Activated naive CD4-positive, alpha-beta T cell treated with anti-CD3 and anti-CD28 coated beads for 36 hours (primary cell): ENCODE measurements at regions not wholly inside any gene's neighbourhood (a gene's known extent, or its start where the extent isn't known, plus 50 kb on each side); places are given as distances from the start of the nearest gene placed in this dataset.

ENCODE experiments used
- CTCF ChIA-PET: fragments of 350-600 bp; sonication (Branson Sonifier 250); formaldehyde crosslinking; loops from one replicate; lab custom pipeline; 2021; ENCODE audit warnings: antibody characterized with exemption; lab: Charles Lee
- DNase-seq: peaks from one replicate; pipeline ENCODE4 v3.0.0-alpha.2; 2020
- H3K27ac Mint-ChIP-seq: one replicate; pipeline ENCODE4 v1.8.0; 2021; ENCODE audit warnings: mild to moderate bottlenecking, mixed read lengths
- H3K27me3 Mint-ChIP-seq: one replicate; pipeline ENCODE4 v1.8.0; 2021; ENCODE audit warnings: low read depth, mixed read lengths
- H3K36me3 Mint-ChIP-seq: one replicate; pipeline ENCODE4 v1.8.0; 2021; ENCODE audit warnings: low read depth, mixed read lengths
- H3K4me1 Mint-ChIP-seq: one replicate; pipeline ENCODE4 v1.8.0; 2021; ENCODE audit warnings: low read depth, mixed read lengths
- H3K4me3 Mint-ChIP-seq: one replicate; pipeline ENCODE4 v1.8.0; 2021; ENCODE audit warnings: mild to moderate bottlenecking, moderate library complexity, mixed read lengths
- H3K9me3 Mint-ChIP-seq: one replicate; pipeline ENCODE4 v1.8.0; 2021; ENCODE audit warnings: mixed read lengths
- intact Hi-C: fragments of 100-400 bp; cut with micrococcal nuclease; formaldehyde crosslinking; loops from one replicate; pipeline ENCODE4 v1.15.1; 2023

- no peak overlapping the region for H3K4me3 Mint-ChIP-seq
- intact Hi-C loops = no loop called here
- H3K36me3 Mint-ChIP-seq = no peaks in the 10 kb centered on the region
- no peak for DNase-seq
- H3K9me3 Mint-ChIP-seq = no peaks in the 10 kb centered on the region
- no peak overlapping the region for H3K27ac Mint-ChIP-seq
- CTCF ChIA-PET = no interaction called here
- H3K4me1 Mint-ChIP-seq = no peaks in the 10 kb centered on the region
- H3K27me3 Mint-ChIP-seq = peaks cover 16% of the 10 kb centered on the region
These were observed 243.2 kb upstream of the TSHZ3 start for GRCh38 chr19:31592456-31592855.

- intact Hi-C loops = no loop called here
- H3K36me3 Mint-ChIP-seq = no peaks in the 10 kb centered on the region
- H3K4me1 Mint-ChIP-seq = no peaks in the 10 kb centered on the region
- no peak for DNase-seq
- no peak overlapping the region for H3K4me3 Mint-ChIP-seq
- H3K27ac Mint-ChIP-seq = no peak overlapping the region
- no peaks in the 10 kb centered on the region for H3K9me3 Mint-ChIP-seq
- CTCF ChIA-PET = no interaction called here
- peaks cover 13% of the 10 kb centered on the region for H3K27me3 Mint-ChIP-seq
These were observed 245.5 kb upstream of the TSHZ3 start for GRCh38 chr19:31594701-31595100.

- Mint-ChIP-seq H3K4me3 (no peak overlapping the region), H3K36me3 (no peaks in the 10 kb centered on the region), H3K27ac (no peak overlapping the region), H3K27me3 (peaks cover 6% of the 10 kb centered on the region), H3K4me1 (no peaks in the 10 kb centered on the region), H3K9me3 (no peaks in the 10 kb centered on the region)
- CTCF ChIA-PET = no interaction called here
- intact Hi-C loops = no loop called here
- DNase-seq = no peak
These were observed 246.3 kb upstream of the TSHZ3 start for GRCh38 chr19:31595521-31595920.

- Mint-ChIP-seq H3K4me3 (no peak overlapping the region), H3K36me3 (no peaks in the 10 kb centered on the region)
These were observed 247.5 kb upstream of the TSHZ3 start for GRCh38 chr19:31596751-31597150.

GRCh38 chr19:31597616-31598015 lies 248.4 kb upstream of the TSHZ3 start:
- DNase-seq = no peak
- CTCF ChIA-PET = no interaction called here
- no peaks in the 10 kb centered on the region for H3K4me1 Mint-ChIP-seq
- no peak overlapping the region for H3K4me3 Mint-ChIP-seq
- intact Hi-C loops = no loop called here
- no peaks in the 10 kb centered on the region for H3K36me3 Mint-ChIP-seq
- H3K9me3 Mint-ChIP-seq = no peaks in the 10 kb centered on the region
- peaks cover 4% of the 10 kb centered on the region for H3K27me3 Mint-ChIP-seq
- no peak overlapping the region for H3K27ac Mint-ChIP-seq

More at GRCh38 chr19:31596751-31597150, 247.5 kb upstream of the TSHZ3 start:
- CTCF ChIA-PET = no interaction called here
- no peak for DNase-seq
- intact Hi-C loops = no loop called here
- H3K4me1 Mint-ChIP-seq = no peaks in the 10 kb centered on the region
- H3K9me3 Mint-ChIP-seq = no peaks in the 10 kb centered on the region
- peaks cover 5% of the 10 kb centered on the region for H3K27me3 Mint-ChIP-seq
- no peak overlapping the region for H3K27ac Mint-ChIP-seq

- H3K27ac Mint-ChIP-seq = no peak overlapping the region
- no peaks in the 10 kb centered on the region for H3K9me3 Mint-ChIP-seq
- H3K4me1 Mint-ChIP-seq = no peaks in the 10 kb centered on the region
- H3K36me3 Mint-ChIP-seq = no peaks in the 10 kb centered on the region
- H3K4me3 Mint-ChIP-seq = no peak overlapping the region
- intact Hi-C loops = no loop called here
- CTCF ChIA-PET = interaction anchor here (0.6 kb wide), 1 partner anchor 108 kb away, joined by 5 read pairs; no protein-coding TSS in a partner anchor
- DNase-seq = no peak
- no peaks in the 10 kb centered on the region for H3K27me3 Mint-ChIP-seq
These were observed 249.5 kb upstream of the TSHZ3 start for GRCh38 chr19:31598730-31599238.

- no peak overlapping the region for H3K4me3 Mint-ChIP-seq
- H3K4me1 Mint-ChIP-seq = no peaks in the 10 kb centered on the region
- intact Hi-C loops = no loop called here
- CTCF ChIA-PET = no interaction called here
- no peaks in the 10 kb centered on the region for H3K36me3 Mint-ChIP-seq
- no peak for DNase-seq
- H3K27me3 Mint-ChIP-seq = no peaks in the 10 kb centered on the region
- H3K27ac Mint-ChIP-seq = no peak overlapping the region
- H3K9me3 Mint-ChIP-seq = no peaks in the 10 kb centered on the region
These were observed 251.6 kb upstream of the TSHZ3 start for GRCh38 chr19:31600731-31601295.

GRCh38 chr19:31601855-31602254 lies 252.6 kb upstream of the TSHZ3 start:
- Mint-ChIP-seq H3K27ac (no peak overlapping the region), H3K9me3 (no peaks in the 10 kb centered on the region), H3K4me1 (no peaks in the 10 kb centered on the region), H3K27me3 (no peaks in the 10 kb centered on the region), H3K36me3 (no peaks in the 10 kb centered on the region), H3K4me3 (no peak overlapping the region)
- no peak for DNase-seq
- CTCF ChIA-PET = no interaction called here
- intact Hi-C loops = no loop called here

- H3K4me1 Mint-ChIP-seq = no peaks in the 10 kb centered on the region
- H3K27ac Mint-ChIP-seq = no peak overlapping the region
- H3K9me3 Mint-ChIP-seq = no peaks in the 10 kb centered on the region
- CTCF ChIA-PET = no interaction called here
- no peak overlapping the region for H3K4me3 Mint-ChIP-seq
- intact Hi-C loops = no loop called here
- no peaks in the 10 kb centered on the region for H3K36me3 Mint-ChIP-seq
- DNase-seq = no peak
- no peaks in the 10 kb centered on the region for H3K27me3 Mint-ChIP-seq
These were observed 253.3 kb upstream of the TSHZ3 start for GRCh38 chr19:31602548-31602947.

GRCh38 chr19:31604493-31605040 lies 255.3 kb upstream of the TSHZ3 start:
- CTCF ChIA-PET = no interaction called here
- no peaks in the 10 kb centered on the region for H3K4me1 Mint-ChIP-seq
- no peaks in the 10 kb centered on the region for H3K36me3 Mint-ChIP-seq
- no peaks in the 10 kb centered on the region for H3K9me3 Mint-ChIP-seq
- no peak overlapping the region for H3K4me3 Mint-ChIP-seq
- no peak for DNase-seq
- H3K27me3 Mint-ChIP-seq = peaks cover 2% of the 10 kb centered on the region
- H3K27ac Mint-ChIP-seq = no peak overlapping the region
- intact Hi-C loops = no loop called here

GRCh38 chr19:31610018-31610417 lies 260.8 kb upstream of the TSHZ3 start:
- CTCF ChIA-PET = no interaction called here
- Mint-ChIP-seq H3K27ac (no peak overlapping the region), H3K4me3 (no peak overlapping the region), H3K9me3 (no peaks in the 10 kb centered on the region), H3K4me1 (no peaks in the 10 kb centered on the region), H3K27me3 (peaks cover 6% of the 10 kb centered on the region), H3K36me3 (no peaks in the 10 kb centered on the region)
- intact Hi-C loops = no loop called here
- DNase-seq = no peak

GRCh38 chr19:31611046-31611877 lies 262.0 kb upstream of the TSHZ3 start:
- Mint-ChIP-seq H3K4me3 (no peak overlapping the region), H3K27me3 (peaks cover 6% of the 10 kb centered on the region), H3K36me3 (no peaks in the 10 kb centered on the region), H3K9me3 (no peaks in the 10 kb centered on the region), H3K4me1 (no peaks in the 10 kb centered on the region), H3K27ac (no peak overlapping the region)
- CTCF ChIA-PET = no interaction called here
- intact Hi-C loops = no loop called here
- DNase-seq = no peak

GRCh38 chr19:31612873-31613272 lies 263.6 kb upstream of the TSHZ3 start:
- no peak for DNase-seq
- Mint-ChIP-seq H3K4me3 (no peak overlapping the region), H3K27ac (no peak overlapping the region), H3K27me3 (peaks cover 6% of the 10 kb centered on the region), H3K36me3 (no peaks in the 10 kb centered on the region), H3K4me1 (no peaks in the 10 kb centered on the region), H3K9me3 (no peaks in the 10 kb centered on the region)
- CTCF ChIA-PET = no interaction called here
- intact Hi-C loops = no loop called here
